Osteocyte (in vitro differentiated cells): ENCODE measurements at regions not wholly inside any gene's neighbourhood (a gene's known extent, or its start where the extent isn't known, plus 50 kb on each side); places are given as distances from the start of the nearest gene placed in this dataset.

Experiments
- DNase-seq: peaks from one replicate; pipeline ENCODE4 v3.0.0; 2021; ENCODE audit warnings: mixed read lengths; ENCODE audit not compliant: unreplicated experiment; ENCODE audit errors: extremely low spot score
- H3K27ac Mint-ChIP-seq: one replicate; pipeline ENCODE4 v1.8.0; 2021; ENCODE audit warnings: mild to moderate bottlenecking, mixed read lengths; ENCODE audit not compliant: unreplicated experiment
- H3K27me3 Mint-ChIP-seq: one replicate; pipeline ENCODE4 v1.8.0; 2021; ENCODE audit warnings: mixed read lengths; ENCODE audit not compliant: unreplicated experiment
- H3K36me3 Mint-ChIP-seq: one replicate; pipeline ENCODE4 v1.8.0; 2021; ENCODE audit warnings: mixed read lengths; ENCODE audit not compliant: unreplicated experiment
- H3K4me1 Mint-ChIP-seq: one replicate; pipeline ENCODE4 v1.8.0; 2021; ENCODE audit warnings: mixed read lengths; ENCODE audit not compliant: unreplicated experiment
- H3K4me3 Mint-ChIP-seq: one replicate; pipeline ENCODE4 v1.8.0; 2021; ENCODE audit warnings: mild to moderate bottlenecking, moderate library complexity, mixed read lengths; ENCODE audit not compliant: unreplicated experiment
- H3K9me3 Mint-ChIP-seq: one replicate; pipeline ENCODE4 v1.8.0; 2021; ENCODE audit warnings: mixed read lengths; ENCODE audit not compliant: unreplicated experiment
- TF ChIP-seq, protein P1 (sequence below): fragments of 200-600 bp; sonication (generic); IDR thresholded peaks from 2 replicates; pipeline ENCODE4 v1.5.0; 2021; ENCODE audit warnings: antibody characterized with exemption, mild to moderate bottlenecking, moderate library complexity

DNA sequence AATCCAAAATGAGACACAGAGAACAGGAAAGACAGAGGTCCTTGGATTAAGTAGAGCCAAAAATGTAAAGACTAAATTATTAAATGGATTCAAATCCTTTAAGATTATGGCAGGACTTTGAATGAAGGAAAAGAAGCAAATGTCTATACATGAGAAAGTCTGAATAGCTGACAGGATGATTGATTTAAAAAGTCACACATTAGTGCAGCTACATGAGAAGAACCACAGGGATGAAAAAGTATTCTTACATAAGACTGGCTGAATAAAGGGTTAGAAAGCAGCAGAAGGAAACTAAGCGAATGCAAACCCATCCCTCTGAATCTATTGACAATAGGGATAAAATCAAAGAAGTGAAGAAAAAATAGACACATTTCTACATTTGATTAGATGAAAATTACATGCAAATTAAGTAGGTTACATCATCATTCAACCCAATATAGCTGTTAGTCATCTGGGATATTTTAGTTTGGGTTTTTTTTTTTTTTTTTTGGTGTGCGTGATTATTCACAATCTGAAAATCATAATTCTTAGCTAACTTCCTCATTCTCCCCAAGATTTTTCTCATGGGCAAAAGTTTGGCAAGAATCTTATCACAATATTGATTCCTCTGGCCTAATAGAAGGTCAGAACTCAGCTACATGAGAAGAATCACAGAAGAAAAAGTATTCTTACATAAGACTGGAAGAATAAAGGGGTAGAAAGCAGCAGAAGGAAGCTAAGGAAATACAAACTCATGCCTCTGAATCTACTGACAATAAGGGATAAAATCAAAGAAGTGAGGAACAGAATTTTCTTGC lies 845.4 kb downstream of the HACE1 start:
- Mint-ChIP-seq H3K9me3 (no peaks in the 10 kb centered on the region), H3K4me1 (peaks cover 2% of the 10 kb centered on the region), H3K36me3 (no peaks in the 10 kb centered on the region), H3K4me3 (no peak overlapping the region), H3K27ac (no peak overlapping the region), H3K27me3 (peaks cover 13% of the 10 kb centered on the region)
- no peak for DNase-seq
- TF ChIP-seq, protein P1, sequence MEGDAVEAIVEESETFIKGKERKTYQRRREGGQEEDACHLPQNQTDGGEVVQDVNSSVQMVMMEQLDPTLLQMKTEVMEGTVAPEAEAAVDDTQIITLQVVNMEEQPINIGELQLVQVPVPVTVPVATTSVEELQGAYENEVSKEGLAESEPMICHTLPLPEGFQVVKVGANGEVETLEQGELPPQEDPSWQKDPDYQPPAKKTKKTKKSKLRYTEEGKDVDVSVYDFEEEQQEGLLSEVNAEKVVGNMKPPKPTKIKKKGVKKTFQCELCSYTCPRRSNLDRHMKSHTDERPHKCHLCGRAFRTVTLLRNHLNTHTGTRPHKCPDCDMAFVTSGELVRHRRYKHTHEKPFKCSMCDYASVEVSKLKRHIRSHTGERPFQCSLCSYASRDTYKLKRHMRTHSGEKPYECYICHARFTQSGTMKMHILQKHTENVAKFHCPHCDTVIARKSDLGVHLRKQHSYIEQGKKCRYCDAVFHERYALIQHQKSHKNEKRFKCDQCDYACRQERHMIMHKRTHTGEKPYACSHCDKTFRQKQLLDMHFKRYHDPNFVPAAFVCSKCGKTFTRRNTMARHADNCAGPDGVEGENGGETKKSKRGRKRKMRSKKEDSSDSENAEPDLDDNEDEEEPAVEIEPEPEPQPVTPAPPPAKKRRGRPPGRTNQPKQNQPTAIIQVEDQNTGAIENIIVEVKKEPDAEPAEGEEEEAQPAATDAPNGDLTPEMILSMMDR = no peak

DNA sequence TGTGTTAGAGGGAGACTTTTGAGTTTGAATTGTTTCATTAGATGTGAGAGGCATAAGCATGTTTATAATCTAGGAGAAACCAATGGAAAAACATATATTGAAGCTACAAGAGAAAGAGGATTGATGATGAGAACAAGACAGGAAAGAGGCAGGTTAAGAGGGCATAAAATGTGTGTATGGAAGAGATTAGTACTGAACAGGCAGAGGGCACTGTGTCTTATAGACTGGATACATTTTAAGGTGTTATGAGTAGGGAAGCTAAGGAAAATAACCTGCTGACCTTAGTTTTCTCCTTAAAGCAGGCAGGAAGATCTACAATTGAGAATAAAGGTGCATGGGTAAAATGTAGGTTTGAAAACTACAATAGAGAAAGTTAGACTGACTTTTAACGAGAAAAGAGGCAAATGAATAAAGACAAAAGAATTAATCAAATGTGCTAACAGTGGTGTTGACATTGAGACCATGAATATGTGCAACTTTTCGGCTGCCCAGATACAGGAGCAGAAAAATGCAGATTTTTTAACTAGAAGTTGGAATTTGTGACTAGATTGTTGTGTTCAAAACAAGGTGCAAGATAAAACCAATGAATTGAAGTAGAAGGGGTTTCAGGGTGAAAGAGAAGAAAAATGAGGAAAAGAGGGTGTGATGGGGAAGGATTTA lies 846.3 kb downstream of the HACE1 start:
- Mint-ChIP-seq H3K4me3 (no peak overlapping the region), H3K27ac (no peak overlapping the region), H3K9me3 (no peaks in the 10 kb centered on the region), H3K27me3 (peaks cover 13% of the 10 kb centered on the region), H3K36me3 (no peaks in the 10 kb centered on the region), H3K4me1 (peaks cover 2% of the 10 kb centered on the region)
- TF ChIP-seq, protein P1 = no peak
- no peak for DNase-seq

GRCh38 chr6:104010897-104011296 lies 848.8 kb downstream of the HACE1 start:
- Mint-ChIP-seq H3K4me1 (peaks cover 2% of the 10 kb centered on the region), H3K27ac (no peak overlapping the region), H3K9me3 (no peaks in the 10 kb centered on the region)

GRCh38 chr6:104003803-104004516 lies 855.8 kb downstream of the HACE1 start:
- Mint-ChIP-seq H3K27ac (no peak overlapping the region), H3K4me1 (no peaks in the 10 kb centered on the region), H3K4me3 (no peak overlapping the region), H3K9me3 (no peaks in the 10 kb centered on the region), H3K27me3 (peaks cover 5% of the 10 kb centered on the region), H3K36me3 (no peaks in the 10 kb centered on the region)
- no peak for DNase-seq
- TF ChIP-seq, protein P1 = peak; percentile 38

More at GRCh38 chr6:104010897-104011296, 848.8 kb downstream of the HACE1 start:
- Mint-ChIP-seq H3K4me3 (no peak overlapping the region), H3K36me3 (no peaks in the 10 kb centered on the region), H3K27me3 (peaks cover 13% of the 10 kb centered on the region)
- no peak for DNase-seq
- TF ChIP-seq, protein P1 = no peak

DNA sequence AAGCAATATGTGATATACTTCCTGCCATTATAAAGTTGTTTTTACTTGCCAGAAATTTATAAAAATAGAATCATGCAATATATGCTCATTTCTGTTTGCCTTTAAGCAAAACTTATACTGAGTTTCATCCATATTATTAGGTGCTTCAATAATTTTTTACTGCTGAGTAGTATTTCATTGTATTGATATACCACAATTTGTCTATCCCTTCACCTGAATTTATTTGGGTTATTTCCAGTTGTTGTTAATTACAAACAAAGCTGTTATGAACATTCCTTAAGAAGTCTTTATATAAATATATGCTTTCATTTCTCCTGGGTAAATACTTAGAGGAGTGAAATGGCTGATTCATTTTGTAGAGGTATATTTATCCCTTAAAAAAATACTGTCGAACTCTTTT lies 864.1 kb downstream of the HACE1 start:
- DNase-seq = no peak
- Mint-ChIP-seq H3K4me3 (no peak overlapping the region), H3K9me3 (no peaks in the 10 kb centered on the region), H3K36me3 (no peaks in the 10 kb centered on the region), H3K27me3 (peaks cover 3% of the 10 kb centered on the region), H3K4me1 (no peaks in the 10 kb centered on the region), H3K27ac (no peak overlapping the region)
- TF ChIP-seq, protein P1 = no peak
